Stimulated activated naive B cell treated with anti-CD40 and anti-IgM and Interleukin-4, amounts not matched to agents 10 μg/mL and 1 μg/mL and 100 μg/mL, for 72 hours (primary cell): ENCODE measurements at regions not wholly inside any gene's neighbourhood (a gene's known extent, or its start where the extent isn't known, plus 50 kb on each side); places are given as distances from the start of the nearest gene placed in this dataset.

Source experiments
- ATAC-seq, 2 donors: fragments of 150-1000 bp; cut with Tn5 transposase; replicated peaks; 2 replicates each; pipeline ENCODE4 v1.10.0; 2021; ENCODE audit warnings: moderate library complexity in 1 of 2
- DNase-seq: peaks from one replicate; pipeline ENCODE4 v3.0.0; 2021
- H3K27ac Mint-ChIP-seq: one replicate; pipeline ENCODE4 v1.8.0; 2022; ENCODE audit warnings: mild to moderate bottlenecking, mixed read lengths
- H3K27me3 Mint-ChIP-seq, 2 donors: one replicate each; pipeline ENCODE4 v1.8.0; 2022; ENCODE audit warnings: mixed read lengths in 2 of 2
- H3K36me3 Mint-ChIP-seq, 2 donors: one replicate each; pipeline ENCODE4 v1.8.0; 2022; ENCODE audit warnings: mixed read lengths in 2 of 2, mild to moderate bottlenecking in 1 of 2
- H3K4me1 Mint-ChIP-seq, 2 donors: one replicate each; pipeline ENCODE4 v1.8.0; 2022; ENCODE audit warnings: mixed read lengths in 2 of 2, mild to moderate bottlenecking in 1 of 2
- H3K4me3 Mint-ChIP-seq, 2 donors: one replicate each; pipeline ENCODE4 v1.8.0; 2022; ENCODE audit warnings: mild to moderate bottlenecking in 2 of 2, mixed read lengths in 2 of 2, moderate library complexity in 1 of 2
- H3K9me3 Mint-ChIP-seq, 2 donors: one replicate each; pipeline ENCODE4 v1.8.0; 2022; ENCODE audit warnings: mixed read lengths in 2 of 2, mild to moderate bottlenecking in 1 of 2

DNA sequence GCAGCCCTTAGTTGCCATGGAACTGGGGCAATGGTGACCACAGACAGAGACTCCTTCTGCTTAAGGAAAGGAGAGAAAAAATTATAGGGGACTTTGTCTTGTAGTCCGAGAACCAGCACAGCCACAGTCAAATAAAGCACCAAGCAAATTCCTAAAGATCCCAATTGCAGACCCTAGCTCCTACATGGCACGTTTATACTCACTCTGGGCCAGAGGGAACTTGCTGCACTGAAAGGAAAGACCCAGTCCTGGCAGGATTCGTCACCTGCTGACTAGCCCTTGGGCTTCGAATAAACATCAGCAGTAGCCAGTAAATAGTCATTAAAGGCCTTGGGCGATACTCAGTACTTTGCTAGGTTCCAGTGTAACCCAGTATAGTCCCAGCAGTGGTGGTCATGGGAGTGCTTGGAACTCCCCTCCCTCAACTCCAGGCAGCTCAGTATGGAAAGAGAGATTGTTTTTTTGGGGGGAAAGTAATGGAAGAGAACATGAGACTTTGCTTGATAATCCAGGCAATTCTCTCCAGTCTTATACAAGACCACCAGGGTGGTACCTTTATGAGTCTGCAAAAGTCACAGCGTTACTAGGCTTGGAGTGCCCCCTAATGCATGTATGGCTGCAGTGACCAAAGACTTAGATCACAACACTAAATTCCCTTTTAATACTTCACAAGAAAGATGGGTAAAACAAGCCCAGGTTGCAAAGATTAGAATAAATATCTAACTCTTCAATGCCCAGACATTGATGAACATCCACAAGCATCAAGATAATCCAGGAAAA lies 66.4 kb upstream of the AGTR1 start:
- H3K4me3 Mint-ChIP-seq, result no peak overlapping the region
- peaks cover 13 to 18% of the 10 kb centered on the region in 2 donors for H3K9me3 Mint-ChIP-seq
- H3K4me1 Mint-ChIP-seq, result no peaks in the 10 kb centered on the region
- no peaks in the 10 kb centered on the region for H3K36me3 Mint-ChIP-seq
- DNase-seq, result no peak
- H3K27me3 Mint-ChIP-seq, result no peaks in the 10 kb centered on the region
- no peak overlapping the region for H3K27ac Mint-ChIP-seq
- ATAC-seq, result no peak

DNA sequence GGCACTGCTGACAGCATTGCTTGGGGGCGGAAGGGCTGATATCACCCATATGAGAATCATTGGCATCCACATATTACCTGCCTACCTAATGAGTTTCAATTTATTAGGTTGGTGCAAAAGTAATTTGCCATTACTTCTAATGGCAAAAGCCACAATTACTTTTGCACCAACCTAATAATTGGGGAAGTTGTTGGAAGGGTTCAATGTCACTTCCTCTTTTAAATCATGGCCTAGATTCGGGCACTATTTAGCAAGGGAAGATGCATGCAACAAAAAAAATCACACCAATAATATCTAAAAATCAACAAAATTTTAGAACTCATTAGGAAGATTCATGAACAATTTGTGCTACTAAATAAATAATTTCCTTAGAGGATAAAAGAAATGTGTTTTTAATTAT lies 56.0 kb upstream of the AGTR1 start:
- Mint-ChIP-seq H3K27ac (no peak overlapping the region), H3K27me3 (no peaks in the 10 kb centered on the region), H3K9me3 (peaks cover 0 to 2% of the 10 kb centered on the region in 2 donors), H3K4me1 (no peaks in the 10 kb centered on the region), H3K36me3 (no peaks in the 10 kb centered on the region), H3K4me3 (no peak overlapping the region)
- DNase-seq, result no peak
- no peak for ATAC-seq

DNA sequence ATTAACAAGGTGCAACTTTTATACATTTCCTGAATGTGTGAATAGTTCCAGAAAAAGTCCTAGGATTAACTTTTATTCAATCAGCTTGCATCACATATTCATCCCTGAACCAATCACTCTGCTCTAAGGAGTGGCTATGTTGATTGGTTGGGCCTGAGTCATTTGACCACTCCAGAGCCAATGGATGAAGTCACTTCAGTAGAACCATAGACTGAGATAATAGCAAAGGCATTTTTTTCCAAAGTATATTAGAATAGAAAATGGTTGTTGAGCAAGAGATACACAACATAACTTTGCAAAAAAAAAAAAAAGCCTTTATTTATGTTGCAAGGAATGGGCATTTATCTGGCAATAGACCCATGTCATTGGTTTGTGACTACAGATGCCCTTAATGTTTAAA lies 55.5 kb upstream of the AGTR1 start:
- DNase-seq (no peak), ATAC-seq (no peak)
- no peak overlapping the region for H3K27ac Mint-ChIP-seq
- H3K36me3 Mint-ChIP-seq, result no peaks in the 10 kb centered on the region
- H3K4me3 Mint-ChIP-seq, result no peak overlapping the region
- H3K9me3 Mint-ChIP-seq, result peaks cover 0 to 2% of the 10 kb centered on the region in 2 donors
- no peaks in the 10 kb centered on the region for H3K4me1 Mint-ChIP-seq
- no peaks in the 10 kb centered on the region for H3K27me3 Mint-ChIP-seq

DNA sequence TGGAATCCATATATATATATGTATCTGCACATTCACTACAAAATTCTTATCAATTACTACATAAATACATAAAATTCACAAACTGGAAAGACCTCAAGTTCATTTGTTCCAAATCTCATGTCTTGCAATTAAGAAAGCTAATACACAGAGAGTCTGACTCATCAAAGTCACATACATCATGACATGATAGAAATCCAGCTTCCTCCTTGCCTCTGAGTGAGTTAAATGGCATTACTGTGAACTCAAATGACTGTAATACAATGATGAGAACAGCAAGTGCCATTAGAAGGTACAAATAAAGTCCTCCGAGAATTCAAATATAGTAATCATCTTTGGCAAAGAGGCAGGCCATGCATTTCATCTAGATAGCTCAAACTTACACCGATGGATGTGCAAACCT lies 55.1 kb upstream of the AGTR1 start:
- Mint-ChIP-seq H3K4me1 (no peaks in the 10 kb centered on the region), H3K4me3 (no peak overlapping the region), H3K36me3 (no peaks in the 10 kb centered on the region), H3K9me3 (peaks cover 0 to 2% of the 10 kb centered on the region in 2 donors), H3K27ac (no peak overlapping the region), H3K27me3 (no peaks in the 10 kb centered on the region)
- ATAC-seq (no peak), DNase-seq (no peak)

DNA sequence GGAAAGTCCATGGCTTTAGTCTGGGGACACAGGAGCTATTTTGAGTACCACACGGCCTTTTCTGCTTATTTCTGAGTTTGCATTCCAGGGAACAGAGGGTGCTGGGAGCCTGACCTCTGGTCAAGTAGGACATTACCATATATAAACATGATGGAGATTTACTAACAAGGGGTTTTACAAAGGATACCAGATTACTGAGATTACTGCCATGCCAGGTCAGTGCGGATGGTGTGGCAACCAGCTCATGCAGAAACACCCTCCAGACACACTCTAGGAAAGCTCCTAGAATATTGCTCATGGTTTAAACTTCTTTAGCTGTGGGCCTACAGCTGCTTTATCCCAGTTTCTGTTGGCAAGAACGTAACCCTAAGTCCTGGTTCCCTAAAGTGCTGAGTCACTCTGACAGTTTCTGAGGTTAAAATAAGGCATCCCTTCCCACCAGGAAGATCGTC lies 54.3 kb upstream of the AGTR1 start:
- DNase-seq, result no peak
- no peaks in the 10 kb centered on the region for H3K4me1 Mint-ChIP-seq
- no peak overlapping the region for H3K4me3 Mint-ChIP-seq
- no peak overlapping the region for H3K27ac Mint-ChIP-seq
- H3K36me3 Mint-ChIP-seq, result no peaks in the 10 kb centered on the region
- no peak for ATAC-seq
- no peaks in the 10 kb centered on the region for H3K27me3 Mint-ChIP-seq
- H3K9me3 Mint-ChIP-seq, result peaks cover 0 to 2% of the 10 kb centered on the region in 2 donors

DNA sequence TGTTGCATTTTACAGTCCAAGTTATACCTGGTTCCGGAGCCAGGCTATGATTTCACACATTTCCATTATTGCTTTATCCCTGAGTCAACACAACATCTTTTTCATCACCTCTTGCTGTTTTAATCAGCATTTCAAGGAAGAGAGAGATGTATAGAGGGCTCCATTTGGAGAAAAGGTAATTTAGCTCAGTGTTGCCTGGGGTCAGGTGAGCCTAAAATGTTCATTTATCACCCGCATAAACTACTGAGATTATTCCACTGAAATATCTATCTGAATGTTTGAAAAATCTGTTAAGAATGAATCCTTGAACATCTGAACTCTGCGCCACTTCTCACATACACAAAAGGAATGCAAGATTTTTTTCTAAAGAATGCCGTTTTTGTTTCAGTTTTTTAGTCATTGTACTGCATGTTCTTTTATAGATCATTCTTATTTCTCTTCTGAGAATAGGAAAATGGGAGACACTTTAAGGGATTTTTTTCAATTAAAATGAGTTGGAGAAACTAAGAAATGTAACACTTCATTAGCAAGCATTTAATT lies 51.5 kb upstream of the AGTR1 start:
- Mint-ChIP-seq H3K27me3 (no peaks in the 10 kb centered on the region), H3K4me1 (no peaks in the 10 kb centered on the region), H3K27ac (no peak overlapping the region), H3K4me3 (no peak overlapping the region), H3K36me3 (no peaks in the 10 kb centered on the region), H3K9me3 (peaks cover 0 to 2% of the 10 kb centered on the region in 2 donors)
- DNase-seq, result no peak
- no peak for ATAC-seq
